BE2C (cell line): ENCODE measurements at regions not wholly inside any gene's neighbourhood (a gene's known extent, or its start where the extent isn't known, plus 50 kb on each side); places are given as distances from the start of the nearest gene placed in this dataset.

Experiments used
- DNase-seq: peaks from one replicate; pipeline ENCODE4 v3.0.0-alpha.2; 2020
- H3K27me3 ChIP-seq: fragments of 250-450 bp; sonication (Bioruptor Pico); 2 replicates; pipeline ENCODE4 v1.5.1; 2020; ENCODE audit warnings: mild to moderate bottlenecking
- H3K36me3 ChIP-seq: fragments of 250-450 bp; sonication (Bioruptor Pico); 2 replicates; pipeline ENCODE4 v1.5.1; 2020; ENCODE audit warnings: mild to moderate bottlenecking
- H3K4me1 ChIP-seq: fragments of 250-450 bp; sonication (Bioruptor Pico); 2 replicates; pipeline ENCODE4 v1.5.1; 2020
- H3K4me3 ChIP-seq: 2 replicates; pipeline ENCODE4 v1.5.1; 2011; ENCODE audit warnings: low read depth, low read length
- H3K9me3 ChIP-seq: fragments of 250-450 bp; sonication (Bioruptor Pico); 2 replicates; pipeline ENCODE4 v1.5.1; 2020
- TF ChIP-seq, protein P1 (sequence below): IDR thresholded peaks from 2 replicates; pipeline ENCODE4 v1.5.1; 2012; ENCODE audit warnings: mild to moderate bottlenecking, low read depth, low read length

DNA sequence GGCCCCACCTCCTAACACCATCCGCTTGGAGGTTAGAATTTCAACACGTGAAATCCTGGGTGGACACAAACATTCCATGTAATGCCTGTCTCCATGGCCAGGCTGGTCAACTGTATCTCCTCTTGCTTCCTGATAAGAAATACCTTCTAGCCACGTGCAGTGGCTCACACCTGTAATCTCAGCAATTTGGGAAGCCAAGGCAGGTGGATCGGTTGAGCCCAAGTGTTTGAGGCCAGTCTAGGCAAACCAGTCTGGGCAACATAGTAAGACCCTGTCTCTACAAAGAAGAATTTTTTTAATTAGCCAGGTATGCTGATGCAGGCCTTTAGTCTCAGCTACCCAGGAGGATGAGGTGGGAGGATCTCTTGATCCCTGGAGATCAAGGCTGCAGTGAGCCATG, 58.3 kb upstream of the GALNT2 start:
- TF ChIP-seq, protein P1, sequence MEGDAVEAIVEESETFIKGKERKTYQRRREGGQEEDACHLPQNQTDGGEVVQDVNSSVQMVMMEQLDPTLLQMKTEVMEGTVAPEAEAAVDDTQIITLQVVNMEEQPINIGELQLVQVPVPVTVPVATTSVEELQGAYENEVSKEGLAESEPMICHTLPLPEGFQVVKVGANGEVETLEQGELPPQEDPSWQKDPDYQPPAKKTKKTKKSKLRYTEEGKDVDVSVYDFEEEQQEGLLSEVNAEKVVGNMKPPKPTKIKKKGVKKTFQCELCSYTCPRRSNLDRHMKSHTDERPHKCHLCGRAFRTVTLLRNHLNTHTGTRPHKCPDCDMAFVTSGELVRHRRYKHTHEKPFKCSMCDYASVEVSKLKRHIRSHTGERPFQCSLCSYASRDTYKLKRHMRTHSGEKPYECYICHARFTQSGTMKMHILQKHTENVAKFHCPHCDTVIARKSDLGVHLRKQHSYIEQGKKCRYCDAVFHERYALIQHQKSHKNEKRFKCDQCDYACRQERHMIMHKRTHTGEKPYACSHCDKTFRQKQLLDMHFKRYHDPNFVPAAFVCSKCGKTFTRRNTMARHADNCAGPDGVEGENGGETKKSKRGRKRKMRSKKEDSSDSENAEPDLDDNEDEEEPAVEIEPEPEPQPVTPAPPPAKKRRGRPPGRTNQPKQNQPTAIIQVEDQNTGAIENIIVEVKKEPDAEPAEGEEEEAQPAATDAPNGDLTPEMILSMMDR: no peak
- Histone ChIP-seq H3K27me3 (no peaks in the 10 kb centered on the region), H3K9me3 (no peaks in the 10 kb centered on the region), H3K36me3 (no peaks in the 10 kb centered on the region), H3K4me1 (no peaks in the 10 kb centered on the region), H3K4me3 (no peak overlapping the region)
- DNase-seq: no peak

DNA sequence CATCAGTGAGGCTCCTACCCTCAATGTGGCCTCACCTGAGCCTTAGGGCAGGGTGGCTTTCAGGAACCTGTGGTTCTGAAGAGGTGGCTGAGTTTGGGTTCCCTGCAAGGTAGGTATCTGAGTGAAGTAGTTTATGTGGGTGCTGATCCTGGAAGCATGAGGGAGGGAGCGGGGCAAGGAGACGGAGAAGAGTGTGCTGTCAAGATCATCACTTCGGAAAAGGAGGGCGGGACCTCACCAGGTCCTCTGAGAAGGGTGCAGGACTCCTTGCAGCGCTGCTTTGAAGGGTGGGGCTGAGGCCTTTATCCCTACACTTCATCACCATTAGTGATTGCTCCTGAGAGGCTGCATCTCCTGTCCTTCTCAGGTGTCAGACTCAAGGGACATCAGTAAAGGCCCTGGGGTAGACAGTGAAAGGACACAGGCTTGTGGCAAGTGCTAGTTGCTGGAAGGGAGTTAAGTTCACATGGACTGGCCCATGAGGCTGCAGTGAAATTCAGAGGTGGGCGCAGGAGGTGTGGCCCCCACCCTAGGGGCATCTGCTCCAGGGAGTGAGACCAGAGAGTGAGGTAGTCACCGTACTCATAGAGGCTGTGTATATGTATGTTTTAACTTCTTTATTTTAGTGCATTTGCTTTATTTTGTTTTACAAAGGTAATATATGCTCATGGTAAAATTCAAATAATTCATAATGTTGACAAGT, 57.3 kb upstream of the GALNT2 start:
- H3K4me1 ChIP-seq: no peaks in the 10 kb centered on the region
- H3K36me3 ChIP-seq: no peaks in the 10 kb centered on the region
- H3K27me3 ChIP-seq: no peaks in the 10 kb centered on the region
- TF ChIP-seq, protein P1: no peak
- DNase-seq: no peak
- H3K9me3 ChIP-seq: no peaks in the 10 kb centered on the region
- no peak overlapping the region for H3K4me3 ChIP-seq

DNA sequence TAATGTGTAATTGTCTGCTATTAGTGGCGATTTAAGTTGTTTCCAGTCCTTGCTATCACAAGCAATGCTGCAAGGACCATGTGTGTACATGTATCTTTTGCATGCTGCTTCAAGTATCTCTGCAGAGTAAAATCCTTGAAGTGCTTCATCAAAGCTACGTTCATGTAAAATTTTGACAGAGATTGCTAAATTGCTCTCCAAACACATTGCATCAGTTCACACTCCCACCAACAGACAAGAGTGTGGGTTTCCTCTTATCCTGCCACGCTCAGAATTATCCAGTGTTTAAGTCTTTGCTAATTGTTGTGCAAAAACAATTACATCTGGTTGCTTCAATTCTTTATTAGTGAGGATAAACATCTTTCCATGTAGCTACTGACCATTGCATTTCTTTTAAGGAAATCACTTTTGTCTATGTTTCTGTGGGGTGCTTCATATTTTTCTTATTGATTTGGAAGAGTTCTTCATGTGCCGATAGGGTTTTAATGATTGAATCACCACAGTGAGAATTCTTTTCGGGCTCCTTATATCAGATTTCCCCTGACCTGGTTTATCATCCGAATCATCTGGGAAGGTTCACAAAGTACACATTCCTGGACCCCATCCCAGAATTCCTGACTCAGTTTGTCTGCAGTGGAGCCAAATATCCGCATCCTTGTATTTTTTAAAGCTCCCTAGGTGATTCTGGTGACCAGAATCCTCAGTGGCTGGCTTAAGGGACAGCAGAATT, 56.3 kb upstream of the GALNT2 start:
- H3K36me3 ChIP-seq: no peaks in the 10 kb centered on the region
- H3K4me3 ChIP-seq: no peak overlapping the region
- TF ChIP-seq, protein P1: no peak
- no peaks in the 10 kb centered on the region for H3K9me3 ChIP-seq
- no peaks in the 10 kb centered on the region for H3K4me1 ChIP-seq
- DNase-seq: no peak
- H3K27me3 ChIP-seq: no peaks in the 10 kb centered on the region

DNA sequence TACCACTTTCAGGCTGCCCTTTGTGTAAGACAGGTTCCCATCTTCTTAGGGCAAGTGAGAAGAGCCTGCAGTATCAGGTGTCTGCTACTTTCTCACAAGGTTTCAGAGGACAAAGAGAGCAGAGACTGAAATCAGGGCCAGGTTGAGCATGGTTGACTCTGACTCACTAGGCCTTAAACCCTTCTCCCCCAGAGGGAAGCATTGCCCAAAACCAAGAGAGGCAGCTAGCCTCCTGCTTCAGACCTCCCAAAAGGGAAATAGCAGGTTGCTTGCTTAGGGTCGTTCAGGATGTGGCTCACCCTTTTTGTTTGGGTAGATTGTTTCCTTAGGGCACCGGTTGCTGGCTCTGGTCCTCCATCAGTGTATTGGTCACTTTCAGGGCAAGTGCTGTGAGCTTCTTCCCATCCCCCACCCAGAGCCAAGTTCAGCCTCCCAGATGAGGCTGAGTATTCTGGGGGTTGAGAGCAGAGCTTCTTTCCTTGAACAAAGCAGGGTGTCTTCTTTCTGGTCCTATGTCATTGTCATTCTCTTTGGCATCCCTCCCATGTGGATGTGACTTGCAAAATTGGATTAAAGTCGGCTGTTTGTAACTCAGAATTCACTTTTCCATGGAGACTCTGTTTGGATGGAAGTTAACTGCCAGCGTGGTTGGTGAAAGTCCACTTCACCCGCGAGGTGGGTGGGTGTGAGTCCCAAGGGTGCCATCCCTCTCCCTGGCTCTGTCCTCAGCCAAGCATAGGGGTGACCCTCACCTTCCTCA, 55.5 kb upstream of the GALNT2 start:
- no peak for DNase-seq
- no peak overlapping the region for H3K4me3 ChIP-seq
- H3K9me3 ChIP-seq: no peaks in the 10 kb centered on the region
- TF ChIP-seq, protein P1: no peak
- H3K4me1 ChIP-seq: no peaks in the 10 kb centered on the region
- H3K27me3 ChIP-seq: no peaks in the 10 kb centered on the region
- H3K36me3 ChIP-seq: no peaks in the 10 kb centered on the region

DNA sequence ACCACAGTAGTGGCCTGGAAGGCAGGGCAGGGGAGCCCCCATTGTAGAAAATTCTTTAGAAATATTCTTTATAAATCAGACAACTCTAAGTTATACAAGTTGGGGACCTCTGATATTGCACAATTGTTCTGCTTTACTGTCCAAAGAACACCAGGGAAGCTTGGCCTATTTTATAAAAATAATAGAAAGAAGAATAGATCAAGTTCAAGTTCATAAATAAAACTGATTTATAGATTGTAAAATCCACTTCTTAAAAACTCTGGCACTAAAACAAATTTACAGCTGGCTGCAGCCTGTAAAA, 55.0 kb upstream of the GALNT2 start:
- no peak overlapping the region for H3K4me3 ChIP-seq
- DNase-seq: no peak
- TF ChIP-seq, protein P1: no peak

DNA sequence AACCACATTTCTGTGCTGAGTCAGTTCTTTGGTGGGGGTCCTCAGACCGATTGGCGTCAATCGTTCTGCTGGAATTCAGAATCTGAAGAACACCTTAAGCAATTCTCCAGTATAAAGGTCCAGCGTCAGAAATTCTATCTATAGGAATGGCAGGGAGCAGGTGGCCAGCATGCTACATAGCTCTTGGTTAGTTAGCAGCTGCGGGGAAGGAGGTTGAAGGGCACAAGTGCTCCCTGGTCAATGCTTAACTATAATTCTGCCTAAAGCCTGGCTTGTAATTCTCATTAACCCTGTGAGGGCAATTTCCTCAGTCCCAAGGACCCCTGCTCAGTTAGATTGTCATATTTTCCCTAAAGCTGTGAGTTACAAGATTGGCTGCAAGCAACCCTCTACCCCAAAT, 54.3 kb upstream of the GALNT2 start:
- TF ChIP-seq, protein P1: no peak
- H3K4me3 ChIP-seq: no peak overlapping the region
- DNase-seq: no peak
- no peaks in the 10 kb centered on the region for H3K4me1 ChIP-seq
- H3K36me3 ChIP-seq: no peaks in the 10 kb centered on the region
- no peaks in the 10 kb centered on the region for H3K9me3 ChIP-seq
- no peaks in the 10 kb centered on the region for H3K27me3 ChIP-seq

More for the DNA sequence above, 55.0 kb upstream of the GALNT2 start:
- no peaks in the 10 kb centered on the region for H3K36me3 ChIP-seq
- no peaks in the 10 kb centered on the region for H3K4me1 ChIP-seq
- no peaks in the 10 kb centered on the region for H3K9me3 ChIP-seq
- H3K27me3 ChIP-seq: no peaks in the 10 kb centered on the region
